IPS-15b (cell line): ENCODE measurements at regions not wholly inside any gene's neighbourhood (a gene's known extent, or its start where the extent isn't known, plus 50 kb on each side); places are given as distances from the start of the nearest gene placed in this dataset.

Experiments
- H3K27me3 ChIP-seq: one replicate; pipeline ENCODE4 v1.6.1; 2013; ENCODE audit warnings: low read length; ENCODE audit not compliant: control insufficient read depth, insufficient read depth
- H3K36me3 ChIP-seq: one replicate; pipeline ENCODE4 v1.6.1; 2013; ENCODE audit warnings: low read length; ENCODE audit not compliant: control insufficient read depth, insufficient read depth
- H3K4me1 ChIP-seq: one replicate; pipeline ENCODE4 v1.6.1; 2013; ENCODE audit warnings: mild to moderate bottlenecking, low read length; ENCODE audit not compliant: control insufficient read depth, insufficient read depth
- H3K4me3 ChIP-seq: one replicate; pipeline ENCODE4 v1.5.1; 2013; ENCODE audit warnings: low read depth, low read length
- H3K9ac ChIP-seq: one replicate; pipeline ENCODE4 v1.6.1; 2013; ENCODE audit warnings: low read depth, mild to moderate bottlenecking, low read length
- H3K9me3 ChIP-seq: one replicate; pipeline ENCODE4 v1.6.1; 2013; ENCODE audit warnings: mild to moderate bottlenecking, low read length; ENCODE audit not compliant: control insufficient read depth, insufficient read depth

DNA sequence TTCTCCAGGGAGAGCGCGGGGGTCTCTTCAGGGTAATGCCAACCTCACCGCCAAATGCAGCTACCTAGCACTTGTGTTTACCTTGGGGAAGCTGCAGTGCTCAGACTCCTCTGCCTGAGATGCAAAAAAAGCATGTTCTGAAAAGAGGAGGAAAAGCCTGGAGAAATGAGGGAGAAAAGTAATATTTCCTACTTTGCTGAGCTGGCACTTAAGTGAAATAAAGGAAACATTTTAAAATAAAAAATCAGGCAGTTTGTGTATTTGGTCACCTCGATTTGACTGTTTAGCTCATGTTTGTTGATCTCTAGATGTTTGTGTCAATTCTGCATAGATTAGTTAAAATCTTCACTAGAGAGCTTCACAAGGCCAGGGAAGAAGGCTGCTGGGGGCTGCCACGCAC is 487.2 kb downstream of the QKI start:
- Histone ChIP-seq H3K4me1 (no peaks in the 10 kb centered on the region), H3K36me3 (no peaks in the 10 kb centered on the region), H3K4me3 (no peak overlapping the region), H3K27me3 (no peaks in the 10 kb centered on the region), H3K9ac (no peak overlapping the region), H3K9me3 (no peaks in the 10 kb centered on the region)

- no peak overlapping the region for H3K9ac ChIP-seq
- H3K9me3 ChIP-seq: no peaks in the 10 kb centered on the region
- H3K36me3 ChIP-seq: no peaks in the 10 kb centered on the region
- no peaks in the 10 kb centered on the region for H3K4me1 ChIP-seq
- no peak overlapping the region for H3K4me3 ChIP-seq
- H3K27me3 ChIP-seq: no peaks in the 10 kb centered on the region
Measured at GRCh38 chr6:163900570-163900969, 486.1 kb downstream of the QKI start.

GRCh38 chr6:163897669-163898068 is 483.2 kb downstream of the QKI start:
- Histone ChIP-seq H3K4me1 (no peaks in the 10 kb centered on the region), H3K9me3 (no peaks in the 10 kb centered on the region), H3K27me3 (no peaks in the 10 kb centered on the region), H3K9ac (no peak overlapping the region), H3K36me3 (no peaks in the 10 kb centered on the region), H3K4me3 (no peak overlapping the region)

DNA sequence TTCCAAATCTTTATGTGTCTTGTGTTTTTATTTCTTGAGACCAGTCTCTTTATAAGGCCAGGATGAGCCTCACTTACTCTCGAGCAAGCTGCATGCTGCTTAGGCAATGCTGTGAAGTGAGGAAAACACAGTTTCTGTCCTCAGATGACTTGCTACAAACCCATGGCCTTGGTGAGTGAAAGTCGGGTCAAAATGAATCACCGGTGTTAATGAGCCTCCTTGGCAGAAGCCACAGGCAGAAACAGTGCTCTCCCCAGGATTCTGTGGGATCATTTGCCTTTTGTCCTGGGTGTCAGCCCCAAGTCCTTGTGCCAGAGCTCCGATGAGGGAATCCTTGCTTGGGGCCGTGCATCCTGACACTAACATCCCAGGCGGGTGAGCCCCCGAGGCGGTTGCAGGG is 482.5 kb downstream of the QKI start:
- no peaks in the 10 kb centered on the region for H3K27me3 ChIP-seq
- H3K4me1 ChIP-seq: no peaks in the 10 kb centered on the region
- no peak overlapping the region for H3K4me3 ChIP-seq
- no peaks in the 10 kb centered on the region for H3K9me3 ChIP-seq
- H3K36me3 ChIP-seq: no peaks in the 10 kb centered on the region
- no peak overlapping the region for H3K9ac ChIP-seq

DNA sequence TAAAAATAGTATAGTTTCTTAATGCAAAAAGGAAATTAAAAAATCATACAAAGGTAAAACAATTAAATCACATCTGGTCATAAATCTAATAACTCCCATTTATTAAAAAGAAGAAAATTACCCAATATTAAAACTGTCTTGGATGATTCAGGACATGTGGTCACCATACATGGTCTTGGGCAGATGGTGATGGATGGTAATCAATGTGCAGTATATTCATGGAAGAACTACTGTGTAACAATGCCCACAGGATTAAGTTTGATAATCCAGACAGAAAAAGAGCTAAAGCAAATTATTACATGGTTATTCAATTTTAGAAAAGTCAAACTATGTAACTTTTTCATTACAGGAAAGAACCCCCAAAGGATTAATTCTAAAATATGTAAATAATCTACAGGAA is 480.6 kb downstream of the QKI start:
- Histone ChIP-seq H3K9me3 (no peaks in the 10 kb centered on the region), H3K4me1 (no peaks in the 10 kb centered on the region), H3K27me3 (no peaks in the 10 kb centered on the region), H3K4me3 (no peak overlapping the region), H3K36me3 (no peaks in the 10 kb centered on the region), H3K9ac (no peak overlapping the region)

- Histone ChIP-seq H3K27me3 (no peaks in the 10 kb centered on the region), H3K9me3 (no peaks in the 10 kb centered on the region), H3K4me3 (no peak overlapping the region)
Measured at GRCh38 chr6:163893609-163894189, 479.2 kb downstream of the QKI start.

GRCh38 chr6:163892824-163893561 is 478.5 kb downstream of the QKI start:
- Histone ChIP-seq H3K36me3 (no peaks in the 10 kb centered on the region), H3K9me3 (no peaks in the 10 kb centered on the region), H3K4me1 (no peaks in the 10 kb centered on the region), H3K9ac (no peak overlapping the region), H3K27me3 (no peaks in the 10 kb centered on the region), H3K4me3 (no peak overlapping the region)

More at GRCh38 chr6:163893609-163894189, 479.2 kb downstream of the QKI start:
- Histone ChIP-seq H3K4me1 (no peaks in the 10 kb centered on the region), H3K36me3 (no peaks in the 10 kb centered on the region), H3K9ac (no peak overlapping the region)

DNA sequence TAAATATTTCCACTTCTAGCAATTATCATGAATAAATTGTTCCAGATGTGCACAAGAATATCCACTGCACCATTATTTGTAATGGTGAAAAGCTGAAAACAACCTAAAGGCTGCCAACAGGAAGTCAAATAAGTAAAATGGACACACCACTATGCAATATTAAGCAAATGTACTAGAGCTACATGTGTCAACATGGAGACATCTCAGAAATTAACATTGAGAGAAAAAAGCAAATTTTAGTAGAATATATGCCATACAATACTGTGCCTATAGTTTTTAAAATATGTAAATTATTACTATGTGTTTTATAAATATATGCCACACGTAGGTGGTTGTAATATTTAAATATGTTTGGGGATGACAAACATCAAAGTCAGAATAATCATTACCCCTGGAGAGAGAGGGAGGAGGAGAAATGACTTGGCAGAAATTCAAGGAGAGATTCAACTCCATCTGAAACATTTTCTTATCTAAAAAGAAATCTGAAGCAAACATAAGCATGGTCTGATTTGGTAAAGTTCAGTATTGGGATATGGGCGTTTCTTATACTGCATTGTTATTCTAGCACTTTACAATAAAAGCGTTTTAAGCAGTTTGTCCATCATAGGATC is 475.5 kb downstream of the QKI start:
- no peaks in the 10 kb centered on the region for H3K27me3 ChIP-seq
- no peak overlapping the region for H3K9ac ChIP-seq
- no peak overlapping the region for H3K4me3 ChIP-seq

DNA sequence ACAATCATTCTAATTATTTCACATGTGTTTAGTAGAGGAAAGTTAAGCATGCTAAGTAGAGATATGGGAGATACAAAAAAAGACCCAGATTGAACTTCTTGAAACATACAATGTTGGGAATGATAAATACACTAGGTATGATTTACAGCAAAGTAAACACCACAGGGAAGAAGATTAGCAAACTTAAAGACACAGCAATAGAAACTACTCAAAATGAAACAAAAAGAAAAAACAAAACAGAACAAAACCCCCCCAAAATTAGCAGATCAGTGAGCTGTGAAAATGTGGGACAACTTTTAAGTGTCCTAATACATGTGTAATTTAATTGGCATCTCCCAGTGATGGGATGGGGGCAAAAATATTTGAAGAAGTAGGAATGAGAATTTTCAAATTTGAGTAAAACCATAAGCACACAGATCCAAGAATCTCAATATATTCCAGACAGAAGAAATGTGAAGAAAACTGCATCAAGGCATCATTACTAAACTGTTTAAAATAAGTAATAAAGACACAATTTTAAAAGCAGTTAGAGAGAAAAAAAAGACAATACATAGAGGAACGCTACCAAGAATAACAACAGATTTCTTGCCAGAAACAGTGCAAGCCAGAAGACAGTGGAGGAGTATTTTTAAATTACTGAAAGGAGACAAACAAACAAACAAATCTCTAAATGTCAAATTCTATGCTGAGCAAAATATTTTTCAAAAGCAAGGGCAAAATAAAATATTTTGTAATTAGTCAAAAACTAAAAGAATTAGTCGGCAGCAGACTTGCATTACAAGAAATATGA is 473.7 kb downstream of the QKI start:
- H3K9me3 ChIP-seq: no peaks in the 10 kb centered on the region
- no peaks in the 10 kb centered on the region for H3K4me1 ChIP-seq
- H3K9ac ChIP-seq: no peak overlapping the region
- no peaks in the 10 kb centered on the region for H3K27me3 ChIP-seq
- no peaks in the 10 kb centered on the region for H3K36me3 ChIP-seq
- H3K4me3 ChIP-seq: no peak overlapping the region

More for the DNA sequence above, 475.5 kb downstream of the QKI start:
- no peaks in the 10 kb centered on the region for H3K36me3 ChIP-seq
- no peaks in the 10 kb centered on the region for H3K4me1 ChIP-seq
- no peaks in the 10 kb centered on the region for H3K9me3 ChIP-seq

DNA sequence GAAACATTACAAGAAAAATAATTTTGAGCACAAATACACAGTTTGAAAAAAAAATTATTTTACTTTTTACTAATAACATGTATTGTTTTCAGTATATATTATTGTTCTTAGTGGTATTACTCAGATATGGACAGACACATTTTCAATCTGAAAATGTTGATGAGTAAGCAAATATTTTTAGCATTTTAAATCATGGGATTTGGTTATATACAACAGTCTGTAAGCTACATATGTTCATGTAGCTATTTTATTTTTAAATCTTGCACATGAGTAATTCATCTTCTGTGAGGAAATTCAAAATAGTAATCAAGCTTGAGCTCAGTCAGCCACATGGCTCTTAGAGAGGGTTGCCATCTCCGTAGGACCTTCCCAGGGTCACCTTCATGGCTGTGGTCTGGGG is 471.9 kb downstream of the QKI start:
- Histone ChIP-seq H3K4me1 (no peaks in the 10 kb centered on the region), H3K9me3 (no peaks in the 10 kb centered on the region), H3K4me3 (no peak overlapping the region), H3K9ac (no peak overlapping the region), H3K36me3 (no peaks in the 10 kb centered on the region), H3K27me3 (no peaks in the 10 kb centered on the region)

- Histone ChIP-seq H3K36me3 (no peaks in the 10 kb centered on the region), H3K4me1 (no peaks in the 10 kb centered on the region), H3K27me3 (no peaks in the 10 kb centered on the region), H3K9me3 (no peaks in the 10 kb centered on the region), H3K9ac (no peak overlapping the region), H3K4me3 (no peak overlapping the region)
Measured at GRCh38 chr6:163883984-163884383, 469.5 kb downstream of the QKI start.
